ENCODE measurements at regions not wholly inside any gene's neighbourhood (a gene's known extent, or its start where the extent isn't known, plus 50 kb on each side); places are given as distances from the start of the nearest gene placed in this dataset.

DNA sequence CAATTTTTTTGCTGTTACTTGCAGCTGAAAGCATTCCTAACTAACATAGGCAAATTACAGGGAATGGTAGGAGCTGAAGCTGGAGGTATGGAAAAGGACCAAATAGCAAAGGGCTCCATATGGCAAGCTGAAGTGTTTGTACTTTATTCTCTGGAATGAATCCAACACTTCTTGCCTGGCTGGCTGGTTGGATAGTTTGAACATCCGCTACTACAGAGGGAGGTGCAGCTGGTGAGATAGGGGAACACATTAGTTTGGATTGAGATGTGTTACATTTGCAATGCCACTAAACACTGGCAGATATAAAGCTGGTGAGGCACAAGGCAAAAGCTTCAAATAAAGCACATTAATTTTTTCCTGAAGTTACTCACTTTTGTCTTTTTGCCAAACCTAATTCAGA lies 291.5 kb downstream of the SP3 start (continued):
- TF ChIP-seq, protein P1, sequence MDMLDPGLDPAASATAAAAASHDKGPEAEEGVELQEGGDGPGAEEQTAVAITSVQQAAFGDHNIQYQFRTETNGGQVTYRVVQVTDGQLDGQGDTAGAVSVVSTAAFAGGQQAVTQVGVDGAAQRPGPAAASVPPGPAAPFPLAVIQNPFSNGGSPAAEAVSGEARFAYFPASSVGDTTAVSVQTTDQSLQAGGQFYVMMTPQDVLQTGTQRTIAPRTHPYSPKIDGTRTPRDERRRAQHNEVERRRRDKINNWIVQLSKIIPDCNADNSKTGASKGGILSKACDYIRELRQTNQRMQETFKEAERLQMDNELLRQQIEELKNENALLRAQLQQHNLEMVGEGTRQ (IDR thresholded peaks at IDR 0.05; ENCODE audit: low read length): no peak
- TF ChIP-seq EGR1 (IDR thresholded peaks at IDR 0.05; ENCODE audit: borderline replicate concordance, low read depth, low read length) (no peak), YY1 (IDR thresholded peaks at IDR 0.05; ENCODE audit: low read depth, low read length) (no peak), BRCA1 (IDR thresholded peaks at IDR 0.05; ENCODE audit: low read depth, low read length) (no peak), TAF7 (optimal IDR thresholded peaks at IDR 0.05; ENCODE audit: borderline replicate concordance, low read depth, low read length) (no peak), BCL11A (IDR thresholded peaks at IDR 0.05; ENCODE audit: low read depth in 2 of 2, low read length in 2 of 2) (no peak)
- TF ChIP-seq, protein P2, sequence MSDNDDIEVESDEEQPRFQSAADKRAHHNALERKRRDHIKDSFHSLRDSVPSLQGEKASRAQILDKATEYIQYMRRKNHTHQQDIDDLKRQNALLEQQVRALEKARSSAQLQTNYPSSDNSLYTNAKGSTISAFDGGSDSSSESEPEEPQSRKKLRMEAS (IDR thresholded peaks at IDR 0.05): no peak
- TF ChIP-seq, protein P3, sequence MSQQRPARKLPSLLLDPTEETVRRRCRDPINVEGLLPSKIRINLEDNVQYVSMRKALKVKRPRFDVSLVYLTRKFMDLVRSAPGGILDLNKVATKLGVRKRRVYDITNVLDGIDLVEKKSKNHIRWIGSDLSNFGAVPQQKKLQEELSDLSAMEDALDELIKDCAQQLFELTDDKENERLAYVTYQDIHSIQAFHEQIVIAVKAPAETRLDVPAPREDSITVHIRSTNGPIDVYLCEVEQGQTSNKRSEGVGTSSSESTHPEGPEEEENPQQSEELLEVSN (IDR thresholded peaks at IDR 0.05): no peak
